ENCODE measurements at regions not wholly inside any gene's neighbourhood (a gene's known extent, or its start where the extent isn't known, plus 50 kb on each side); places are given as distances from the start of the nearest gene placed in this dataset.

DNA sequence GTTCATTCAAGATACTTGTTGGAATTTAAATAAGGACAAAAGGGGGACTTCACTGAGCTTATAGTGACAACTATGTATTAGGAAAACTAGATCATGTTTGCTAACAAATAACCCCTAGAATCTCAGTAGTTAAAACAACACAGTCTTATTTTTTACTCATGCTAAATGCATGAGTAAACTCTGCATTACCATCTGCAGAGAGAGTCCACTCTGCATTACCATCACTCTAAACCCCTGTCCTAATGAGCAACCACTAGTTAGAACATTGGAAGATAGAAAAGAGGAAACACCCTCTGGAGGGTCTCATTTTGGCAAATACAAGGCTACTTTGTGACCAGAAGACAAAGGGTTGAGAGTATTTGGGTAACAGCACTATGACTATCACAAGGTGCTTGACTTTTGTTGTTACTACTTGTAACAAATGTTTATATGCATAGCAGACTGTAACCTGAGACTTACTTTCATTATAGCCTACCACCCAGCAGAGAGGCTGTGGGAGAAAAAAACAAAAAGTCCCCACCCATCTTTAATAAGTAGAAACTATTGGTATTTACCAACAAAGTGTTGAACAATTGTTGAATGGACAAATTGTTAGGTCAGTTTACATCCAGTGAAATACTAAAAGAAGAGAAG is 99.1 kb downstream of the OXSM start:
- no peak for DNase-seq (ENCODE audit: low read depth)
- in situ Hi-C loops (cut with HindIII; ENCODE audit: low pct_unique_long_range_greater_than_20kb, low sequenced_read_pairs), result no loop called here

- in situ Hi-C loops (cut with HindIII; ENCODE audit: low pct_unique_long_range_greater_than_20kb, low sequenced_read_pairs), result no loop called here
- no peak for DNase-seq (ENCODE audit: low read depth)
Observed at GRCh38 chr3:25889525-25889917, 99.6 kb downstream of the OXSM start.

- no peak for DNase-seq (ENCODE audit: low read depth)
- in situ Hi-C loops (cut with HindIII; ENCODE audit: low pct_unique_long_range_greater_than_20kb, low sequenced_read_pairs), result no loop called here
Observed at GRCh38 chr3:25894101-25894500, 104.2 kb downstream of the OXSM start.

- in situ Hi-C loops (cut with HindIII; ENCODE audit: low pct_unique_long_range_greater_than_20kb, low sequenced_read_pairs), result no loop called here
- DNase-seq (ENCODE audit: low read depth), result no peak
Observed at GRCh38 chr3:25895031-25895430, 105.1 kb downstream of the OXSM start.

- in situ Hi-C loops (cut with HindIII; ENCODE audit: low pct_unique_long_range_greater_than_20kb, low sequenced_read_pairs), result no loop called here
- DNase-seq (ENCODE audit: low read depth), result no peak
Observed at GRCh38 chr3:25895443-25895842, 105.6 kb downstream of the OXSM start.

GRCh38 chr3:25897019-25897418 is 107.1 kb downstream of the OXSM start:
- DNase-seq (ENCODE audit: low read depth), result no peak
- in situ Hi-C loops (cut with HindIII; ENCODE audit: low pct_unique_long_range_greater_than_20kb, low sequenced_read_pairs), result no loop called here

DNA sequence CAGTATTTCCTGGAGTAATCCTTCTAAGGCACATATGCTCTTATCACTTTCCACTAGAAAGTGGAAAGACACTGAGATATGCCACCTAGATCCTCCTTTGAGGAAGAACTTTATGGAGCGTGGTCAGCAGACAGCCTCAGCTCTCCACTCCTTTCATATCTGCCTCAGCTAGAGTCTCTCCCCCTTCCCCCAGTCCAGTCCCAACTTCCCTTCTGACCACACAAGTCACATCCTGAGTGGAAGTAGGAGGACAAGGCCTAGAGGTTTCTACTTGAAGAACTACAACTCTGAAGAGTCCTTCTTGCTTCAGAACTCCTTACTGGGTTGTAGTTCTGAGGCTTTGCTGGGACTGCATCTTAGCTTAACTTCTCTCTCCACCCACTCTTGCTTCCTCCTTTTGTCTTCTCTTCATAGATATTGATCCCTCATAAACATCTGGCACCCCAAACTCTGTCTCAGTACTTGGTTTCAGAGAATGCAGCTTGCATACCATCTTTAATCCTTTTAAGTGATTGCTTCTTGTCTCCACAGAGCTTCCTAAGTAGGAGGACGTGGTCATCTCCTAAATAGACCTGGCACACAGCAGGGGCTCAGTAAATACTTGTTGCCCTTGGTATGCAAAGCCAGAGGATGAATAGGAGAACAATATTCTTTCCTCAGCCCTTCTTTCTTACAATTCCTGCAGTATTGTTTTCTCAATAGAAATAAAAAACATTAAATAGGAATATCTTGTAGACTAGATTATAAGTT is 109.6 kb downstream of the OXSM start:
- DNase-seq (ENCODE audit: low read depth), result no peak
- in situ Hi-C loops (cut with HindIII; ENCODE audit: low pct_unique_long_range_greater_than_20kb, low sequenced_read_pairs), result no loop called here

DNA sequence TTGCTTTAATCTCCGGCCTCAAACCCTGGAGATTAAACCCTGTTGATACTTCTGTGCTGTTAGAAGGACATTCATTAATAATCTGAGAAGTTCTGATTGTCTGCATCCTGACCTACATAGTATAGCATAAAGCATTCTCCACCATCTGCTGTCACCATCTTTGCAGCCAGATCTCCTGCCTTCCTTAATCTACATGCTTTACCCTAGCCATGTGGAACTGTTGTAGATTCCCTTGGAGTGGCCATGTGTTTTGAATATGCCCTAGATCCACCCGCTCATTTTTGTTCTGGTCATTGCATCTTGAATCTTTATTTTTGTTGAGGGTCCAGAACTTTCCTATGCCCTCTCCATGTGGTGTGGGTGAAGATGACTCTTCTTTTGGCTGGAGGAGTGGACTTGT is 110.3 kb downstream of the OXSM start:
- DNase-seq (ENCODE audit: low read depth), result no peak
- in situ Hi-C loops (cut with HindIII; ENCODE audit: low pct_unique_long_range_greater_than_20kb, low sequenced_read_pairs), result no loop called here

GRCh38 chr3:25901796-25902195 is 111.9 kb downstream of the OXSM start:
- in situ Hi-C loops (cut with HindIII; ENCODE audit: low pct_unique_long_range_greater_than_20kb, low sequenced_read_pairs), result no loop called here
- no peak for DNase-seq (ENCODE audit: low read depth)

DNA sequence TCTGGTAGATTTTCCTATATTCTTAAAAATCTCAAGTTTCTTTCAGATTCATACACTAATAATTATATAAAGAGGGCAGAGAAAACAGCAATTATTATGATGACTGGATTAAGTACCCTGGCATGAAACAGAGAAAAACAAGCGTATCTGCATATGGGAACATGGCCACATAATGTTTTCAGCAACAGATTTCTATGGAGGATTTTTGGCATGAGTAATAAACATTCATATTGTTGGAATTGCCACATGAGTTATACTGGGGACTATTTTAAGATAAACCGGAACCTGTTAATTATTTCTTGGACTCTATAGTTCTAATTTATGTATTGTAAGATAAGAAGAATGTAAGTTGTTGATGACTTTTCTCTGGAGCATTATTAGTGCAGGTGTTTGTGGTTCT is 112.7 kb downstream of the OXSM start:
- in situ Hi-C loops (cut with HindIII; ENCODE audit: low pct_unique_long_range_greater_than_20kb, low sequenced_read_pairs), result no loop called here

GRCh38 chr3:25903371-25904129 is 113.7 kb downstream of the OXSM start:
- no peak for DNase-seq (ENCODE audit: low read depth)
- in situ Hi-C loops (cut with HindIII; ENCODE audit: low pct_unique_long_range_greater_than_20kb, low sequenced_read_pairs), result no loop called here

More for the DNA sequence above, 112.7 kb downstream of the OXSM start:
- DNase-seq (ENCODE audit: low read depth), result no peak

DNA sequence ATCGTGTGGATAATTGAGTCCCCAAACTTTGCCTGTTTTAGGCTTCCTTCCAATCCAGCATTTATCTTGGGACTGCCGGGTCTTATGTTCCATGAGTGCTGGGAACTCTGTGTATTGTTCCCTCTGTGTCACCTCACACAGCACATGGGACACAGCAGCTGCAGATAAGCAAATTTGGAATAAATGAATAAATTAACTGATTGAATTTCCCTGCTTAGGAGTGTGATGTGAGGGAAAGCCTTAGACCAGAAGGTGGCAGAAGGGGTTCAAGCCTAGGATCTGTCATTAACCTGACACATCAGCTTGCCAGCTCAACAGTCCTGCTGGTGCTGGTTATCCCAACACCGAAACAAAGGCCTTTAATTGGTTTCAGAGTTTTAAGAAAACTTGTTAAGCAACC is 114.3 kb downstream of the OXSM start:
- in situ Hi-C loops (cut with HindIII; ENCODE audit: low pct_unique_long_range_greater_than_20kb, low sequenced_read_pairs), result no loop called here
- no peak for DNase-seq (ENCODE audit: low read depth)

DNA sequence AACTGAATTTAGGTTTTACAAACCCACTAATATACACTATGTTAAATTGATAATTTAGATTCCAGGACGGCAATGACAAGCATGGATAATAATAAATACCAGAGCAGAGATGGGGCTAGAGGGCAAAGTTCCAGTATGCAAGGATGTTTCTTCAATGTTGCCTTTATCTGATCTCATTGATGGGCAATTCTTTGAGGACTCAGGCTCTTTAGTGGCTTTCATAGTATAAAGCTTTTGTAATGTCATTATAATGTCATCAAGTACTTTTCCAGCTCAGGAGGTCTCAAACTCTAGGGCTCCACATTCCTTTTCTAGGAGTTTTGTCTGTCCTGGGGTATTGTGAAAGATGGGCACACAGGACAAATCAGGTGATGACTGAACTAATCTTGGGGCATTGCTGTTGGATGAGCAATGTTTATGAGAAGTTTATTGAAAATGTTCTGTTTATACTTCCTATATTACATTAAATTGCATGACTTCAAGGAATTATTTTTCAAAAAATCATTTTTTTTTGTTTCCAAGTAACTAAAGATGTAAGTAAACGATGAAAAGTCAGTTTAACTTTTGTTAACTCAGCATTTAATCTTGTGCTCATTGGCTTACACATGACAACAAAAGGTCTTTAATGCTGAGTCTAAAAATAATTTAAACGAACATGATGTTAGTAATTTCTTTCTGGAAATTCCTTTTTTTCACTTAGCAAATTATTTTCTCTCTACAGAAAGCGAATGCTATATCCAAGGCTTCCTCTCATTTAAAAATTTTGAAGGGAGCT is 116.4 kb downstream of the OXSM start:
- in situ Hi-C loops (cut with HindIII; ENCODE audit: low pct_unique_long_range_greater_than_20kb, low sequenced_read_pairs), result no loop called here
- DNase-seq (ENCODE audit: low read depth), result no peak

- in situ Hi-C loops (cut with HindIII; ENCODE audit: low pct_unique_long_range_greater_than_20kb, low sequenced_read_pairs), result no loop called here
- DNase-seq (ENCODE audit: low read depth), result no peak
Observed at GRCh38 chr3:25907081-25907480, 117.2 kb downstream of the OXSM start.

DNA sequence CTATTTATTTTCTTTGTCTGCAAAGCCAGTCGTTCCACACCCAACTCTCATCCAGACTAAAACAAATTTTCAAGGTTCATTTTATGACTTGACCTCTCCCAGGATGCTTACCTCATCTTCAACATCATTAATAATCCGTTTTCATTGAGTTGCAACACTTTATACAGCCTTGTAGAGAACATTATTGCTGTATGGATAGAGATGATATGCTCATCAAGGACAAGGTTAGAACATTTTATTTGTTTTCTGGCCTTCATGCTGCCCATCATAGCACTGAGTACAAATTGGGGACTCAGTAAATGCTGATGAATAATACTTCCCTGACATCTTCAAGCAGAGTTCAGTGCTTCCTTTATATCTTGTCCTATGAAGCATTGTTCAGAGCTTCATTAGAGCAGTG is 120.2 kb downstream of the OXSM start:
- no peak for DNase-seq (ENCODE audit: low read depth)
- in situ Hi-C loops (cut with HindIII; ENCODE audit: low pct_unique_long_range_greater_than_20kb, low sequenced_read_pairs), result no loop called here

DNA sequence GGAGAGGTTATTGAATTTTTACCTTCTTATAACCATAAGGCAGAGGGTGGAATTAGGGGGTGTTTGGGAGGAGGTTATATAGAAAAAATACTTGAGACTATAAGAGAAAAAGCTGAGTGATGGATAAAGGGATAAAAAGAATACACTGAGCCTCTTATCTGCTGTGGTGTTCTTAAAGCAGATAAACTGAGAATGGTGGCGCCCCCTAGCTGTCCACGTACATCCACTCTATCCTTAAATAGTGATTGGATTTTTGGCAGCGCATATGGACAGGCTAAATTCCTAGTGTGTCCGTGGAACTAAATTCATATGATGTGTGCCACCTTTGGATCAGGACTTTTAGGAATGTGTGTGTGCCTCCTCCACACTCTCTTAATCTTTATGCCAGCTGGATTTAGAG is 121.1 kb downstream of the OXSM start:
- no peak for DNase-seq (ENCODE audit: low read depth)
- in situ Hi-C loops (cut with HindIII; ENCODE audit: low pct_unique_long_range_greater_than_20kb, low sequenced_read_pairs), result no loop called here

- in situ Hi-C loops (cut with HindIII; ENCODE audit: low pct_unique_long_range_greater_than_20kb, low sequenced_read_pairs), result no loop called here
- no peak for DNase-seq (ENCODE audit: low read depth)
Observed at GRCh38 chr3:25911525-25912295, 121.8 kb downstream of the OXSM start.

DNA sequence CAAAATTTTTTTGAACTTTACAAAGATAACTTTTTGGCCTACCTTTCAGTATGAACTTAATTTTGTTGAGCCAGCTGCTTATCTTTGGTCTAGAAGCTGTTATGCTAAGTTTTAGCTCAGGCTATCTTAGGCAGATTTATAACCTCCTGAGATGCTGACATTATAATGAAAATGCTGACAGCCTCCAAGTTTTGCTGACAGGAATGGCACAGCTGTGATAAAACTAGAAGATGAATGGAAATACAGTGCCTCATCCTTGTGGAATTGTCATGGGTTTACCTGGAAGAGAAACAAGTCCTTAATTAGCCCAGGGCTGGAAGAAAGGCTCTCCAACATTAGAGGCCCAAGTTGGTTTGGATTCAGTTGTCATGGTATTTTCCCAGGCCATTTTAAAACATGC is 123.3 kb downstream of the OXSM start:
- in situ Hi-C loops (cut with HindIII; ENCODE audit: low pct_unique_long_range_greater_than_20kb, low sequenced_read_pairs), result no loop called here
- DNase-seq (ENCODE audit: low read depth), result no peak
